GM18517 (cell line): ENCODE measurements at regions not wholly inside any gene's neighbourhood (a gene's known extent, or its start where the extent isn't known, plus 50 kb on each side); places are given as distances from the start of the nearest gene placed in this dataset.
"Not testable (repeated sequence)": the region's sequence is repeated elsewhere in the genome, so short reads cannot be mapped to it uniquely, and the experiment has no call there.

Experiments
- ATAC-seq: cut with Tn5 transposase; IDR thresholded peaks from one replicate; pipeline ENCODE4 v1.9.1; 2021; ENCODE audit warnings: mild to moderate bottlenecking, moderate library complexity; ENCODE audit not compliant: unreplicated experiment

DNA sequence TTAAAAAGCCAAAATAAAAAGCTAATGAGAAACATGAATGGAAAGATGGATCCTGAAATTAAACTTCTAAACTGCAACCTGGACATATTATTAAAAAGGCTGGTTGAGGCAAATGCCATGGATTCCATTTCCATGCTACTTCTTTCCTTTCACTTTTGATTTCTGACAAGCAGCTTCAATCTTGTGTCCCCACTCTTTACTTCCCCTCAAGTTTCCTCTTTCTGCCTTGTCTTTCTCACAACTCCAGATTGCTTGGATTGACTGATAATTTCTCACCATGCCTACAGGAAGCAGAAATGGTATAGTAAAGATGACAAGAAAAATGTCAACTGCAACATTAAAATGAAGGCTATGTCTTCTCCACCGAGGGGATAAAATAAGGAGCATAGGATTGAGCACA lies 1136.7 kb downstream of the TUSC7 start:
- ATAC-seq, result no peak

DNA sequence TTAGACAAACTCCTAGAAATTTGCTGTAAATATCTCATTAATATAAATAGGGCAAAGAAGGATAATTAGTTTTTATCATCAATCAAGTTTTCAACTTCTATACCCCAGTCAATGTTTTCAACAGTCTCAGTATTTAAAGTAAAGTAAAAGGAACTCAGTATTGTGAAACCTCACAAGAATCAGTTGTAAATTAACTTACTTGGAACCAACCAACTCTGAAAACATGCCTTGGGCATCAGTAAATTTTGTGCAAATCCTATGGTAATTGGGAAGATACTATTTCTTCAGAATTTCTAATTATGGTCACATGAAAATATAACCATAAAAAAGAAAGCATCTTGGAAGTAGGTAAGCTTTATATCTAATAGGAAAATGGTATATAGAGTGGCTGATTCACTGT lies 1139.0 kb downstream of the TUSC7 start:
- ATAC-seq, result no peak

DNA sequence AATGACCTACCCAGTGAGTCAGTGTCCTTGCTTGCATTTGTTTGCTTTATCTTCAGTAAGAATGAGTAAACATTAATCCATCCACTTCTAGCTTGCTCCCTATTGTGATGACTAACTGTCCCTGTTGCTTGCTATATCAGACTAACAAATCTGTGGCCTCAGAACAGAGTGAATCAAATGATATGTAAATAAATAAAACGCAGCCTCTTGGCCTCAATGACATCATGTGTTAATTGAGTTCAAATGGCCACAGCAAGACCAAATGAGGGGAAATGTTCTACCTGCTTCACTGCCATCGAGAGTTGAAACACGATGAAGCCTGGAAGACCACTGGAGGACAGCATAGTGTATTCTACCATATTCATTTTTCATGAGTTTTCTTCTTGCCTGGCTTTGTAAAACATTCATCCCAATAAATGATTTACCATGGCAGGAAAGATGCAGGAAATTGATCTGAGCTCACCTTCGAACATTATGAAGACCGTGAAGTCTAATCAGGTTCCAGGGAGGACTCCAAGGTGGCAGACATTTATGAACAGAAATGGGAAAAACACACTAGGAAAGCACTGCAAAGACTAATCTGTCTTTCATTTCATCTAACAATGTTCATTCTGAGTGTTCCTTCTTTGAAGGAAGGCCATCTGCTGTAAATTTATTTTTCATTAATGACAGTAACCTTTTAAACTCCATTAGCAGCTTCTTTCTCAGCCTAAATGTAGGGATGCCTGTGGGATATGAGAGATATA lies 1144.5 kb downstream of the TUSC7 start:
- ATAC-seq, result no peak

- ATAC-seq, result no peak
These were observed 1146.8 kb downstream of the TUSC7 start for GRCh38 chr3:117856354-117856753.

DNA sequence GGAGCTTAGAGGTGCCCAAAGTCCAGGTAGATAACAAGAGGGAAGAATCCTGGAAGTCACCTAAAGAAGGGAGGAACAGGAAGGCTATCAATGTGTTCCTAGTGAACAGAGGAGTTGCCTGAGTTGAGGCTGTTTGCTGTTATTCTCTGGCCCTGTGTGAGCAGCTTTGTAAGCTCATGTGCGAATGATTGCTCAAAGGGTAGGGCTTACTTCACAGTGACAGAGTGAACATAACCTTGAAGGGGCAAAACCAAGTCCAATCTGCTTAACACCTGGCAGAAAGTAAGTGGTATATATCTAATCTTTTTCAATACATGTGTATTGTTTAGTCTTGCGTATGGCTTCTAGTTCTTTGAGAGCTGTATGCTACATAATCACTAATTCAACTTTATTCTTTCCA lies 1153.6 kb downstream of the TUSC7 start:
- no peak for ATAC-seq

- ATAC-seq, result no peak
These were observed 1155.8 kb downstream of the TUSC7 start for GRCh38 chr3:117865338-117865737.

GRCh38 chr3:117868766-117869165 lies 1159.2 kb downstream of the TUSC7 start:
- no peak for ATAC-seq

DNA sequence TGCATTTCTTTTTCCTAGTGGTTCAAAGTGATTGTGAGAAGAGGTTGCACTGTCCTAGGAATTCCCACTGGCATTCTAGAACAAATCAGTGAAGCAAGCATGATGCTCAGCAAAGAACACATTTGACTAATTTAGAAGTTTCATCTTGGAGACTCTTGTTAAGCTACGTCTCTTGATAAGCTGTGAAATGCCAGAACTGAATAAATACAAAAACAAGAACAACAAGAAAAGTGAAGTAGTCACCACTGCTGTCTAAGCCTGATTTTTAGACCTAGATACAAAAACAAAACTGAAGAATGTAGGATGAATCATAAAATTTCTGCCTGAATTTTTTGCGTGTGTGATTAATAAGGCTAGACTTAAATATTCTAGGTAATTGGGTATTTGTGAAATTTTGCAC lies 1162.4 kb downstream of the TUSC7 start:
- ATAC-seq, result no peak

- ATAC-seq, result not testable (repeated sequence)
These were observed 1161.9 kb downstream of the IGSF11 start for GRCh38 chr3:117872594-117873248.

GRCh38 chr3:117873249-117873600 lies 1161.4 kb downstream of the IGSF11 start:
- no peak for ATAC-seq

- ATAC-seq, result no peak
These were observed 1160.5 kb downstream of the IGSF11 start for GRCh38 chr3:117874028-117874690.

GRCh38 chr3:117874904-117875874 lies 1159.5 kb downstream of the IGSF11 start:
- ATAC-seq, result no peak

- no peak for ATAC-seq
These were observed 1158.8 kb downstream of the IGSF11 start for GRCh38 chr3:117875887-117876286.

GRCh38 chr3:117880638-117881037 lies 1154.0 kb downstream of the IGSF11 start:
- ATAC-seq, result no peak

- no peak for ATAC-seq
These were observed 1153.4 kb downstream of the IGSF11 start for GRCh38 chr3:117881210-117881609.

GRCh38 chr3:117885011-117885441 lies 1149.6 kb downstream of the IGSF11 start:
- ATAC-seq, result no peak

- no peak for ATAC-seq
These were observed 1148.5 kb downstream of the IGSF11 start for GRCh38 chr3:117886147-117886546.

- no peak for ATAC-seq
These were observed 1147.6 kb downstream of the IGSF11 start for GRCh38 chr3:117887031-117887430.

DNA sequence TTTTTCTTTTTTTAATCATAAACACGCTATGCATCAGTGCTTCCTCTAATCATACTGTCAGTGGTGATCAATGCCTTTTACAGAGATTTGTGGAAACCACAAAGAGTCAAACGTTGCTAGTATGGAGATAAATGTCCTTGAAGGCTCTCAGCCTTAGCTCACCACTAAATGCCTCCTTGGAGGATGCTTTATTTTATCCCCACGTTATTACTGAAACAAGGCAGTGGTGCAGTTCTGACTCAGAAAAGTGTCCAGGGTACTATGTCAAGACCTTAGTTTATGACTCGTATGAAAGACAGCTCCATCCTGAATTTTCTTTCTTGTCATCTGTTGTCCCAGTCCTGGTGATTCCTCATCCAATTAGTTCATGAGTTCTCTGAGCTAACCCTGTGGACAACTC lies 1146.7 kb downstream of the IGSF11 start:
- no peak for ATAC-seq

DNA sequence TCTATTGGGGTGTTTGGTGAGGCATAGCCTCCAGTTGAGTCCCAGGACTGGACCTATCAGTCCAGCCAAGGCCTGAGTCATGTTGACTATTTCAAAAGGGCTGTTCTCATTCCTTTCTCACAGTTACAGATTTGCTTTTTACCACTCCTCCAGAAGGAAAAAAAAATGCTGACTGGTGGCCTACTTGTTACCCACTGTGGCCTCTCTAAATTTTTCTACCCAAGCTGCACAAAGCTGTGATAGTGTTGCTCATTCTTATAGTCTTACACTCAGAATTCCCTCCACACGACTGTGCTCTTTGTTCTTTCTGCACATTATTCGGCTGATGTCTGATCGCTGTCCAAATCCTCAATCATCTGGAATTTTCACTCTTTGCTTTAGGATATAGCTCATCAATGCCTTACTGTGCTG lies 1142.2 kb downstream of the IGSF11 start:
- no peak for ATAC-seq

DNA sequence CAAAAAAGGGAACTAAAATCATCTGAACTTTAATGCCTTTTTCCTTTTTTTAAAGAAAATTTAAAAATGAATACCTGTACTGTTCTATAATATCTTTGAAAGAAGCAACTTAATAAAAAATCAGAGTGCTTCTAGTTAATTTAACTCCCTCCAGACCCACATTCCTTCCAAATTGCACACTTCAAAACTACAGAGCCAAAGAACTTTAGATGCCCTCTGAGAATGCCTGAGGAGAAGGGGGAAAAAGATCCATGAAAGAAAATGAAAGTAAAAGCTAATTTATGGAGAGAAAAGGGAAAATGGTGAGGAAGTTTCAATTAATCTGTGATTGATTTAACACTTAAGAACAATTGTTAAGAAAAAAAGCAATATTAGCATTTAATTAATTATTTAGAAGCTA lies 1141.6 kb downstream of the IGSF11 start:
- ATAC-seq, result no peak
